ENCODE measurements at regions not wholly inside any gene's neighbourhood (a gene's known extent, or its start where the extent isn't known, plus 50 kb on each side); places are given as distances from the start of the nearest gene placed in this dataset.

- Histone ChIP-seq H2AFZ (ENCODE audit: low read depth, low read length, poor library complexity, severe bottlenecking) (no peak overlapping the region), H3K36me3 (ENCODE audit: control insufficient read depth in 1 of 2, insufficient read depth in 2 of 2, low read length in 2 of 2) (no peaks in the 10 kb centered on the region), H3K9me2 (ENCODE audit: insufficient read depth) (no peaks in the 10 kb centered on the region), H3K79me2 (ENCODE audit: insufficient read depth, low read length) (no peaks in the 10 kb centered on the region), H3K27ac (ENCODE audit: low read depth, low read length) (no peak overlapping the region), H3K9me3 (ENCODE audit: control insufficient read depth in 1 of 2, insufficient read depth in 1 of 2, low read depth in 1 of 2, low read length in 2 of 2) (peaks cover 0 to 20% of the 10 kb centered on the region in 2 experiments; a peak in 2 of 4 replicates), H4K20me1 (ENCODE audit: insufficient read depth) (no peaks in the 10 kb centered on the region), H3K4me3 (replicated peaks in 1 of 2; ENCODE audit: low read depth in 1 of 2, low read length in 2 of 2) (no peak overlapping the region), H3K27me3 (ENCODE audit: insufficient read depth, low read length) (no peaks in the 10 kb centered on the region), H3K4me2 (ENCODE audit: low read length) (no peak overlapping the region), H3K9ac (ENCODE audit: low read length) (no peak overlapping the region), H3K4me1 (ENCODE audit: control insufficient read depth in 1 of 2, insufficient read depth in 2 of 2, low read length in 2 of 2) (no peaks in the 10 kb centered on the region)
- BruUV-seq (replicated peaks) = no TSS peak
- CTCF ChIA-PET = no interaction called here
- RAD21 ChIA-PET (ENCODE audit: low non-redundant PET in 1 of 2, low total read pairs in 2 of 2, uncharacterized antibody in 2 of 2, unreplicated experiment in 2 of 2) = no interaction called here
- POLR2A ChIA-PET = no interaction called here
- no peak for DNase-seq (ENCODE audit: low read depth, low spot score)
- ATAC-seq = no peak
- no peak for TF ChIP-seq POLR2A (IDR thresholded peaks at IDR 0.05; ENCODE audit: borderline replicate concordance, extremely low read depth, insufficient read depth, insufficient read length)
- TF ChIP-seq EZH2 (IDR thresholded peaks at IDR 0.05) = no peak
- no peak for TF ChIP-seq CEBPB (IDR thresholded peaks at IDR 0.05; ENCODE audit: low read depth)
- no peak for TF ChIP-seq TCF7L2 (IDR thresholded peaks at IDR 0.05; ENCODE audit: borderline replicate concordance, extremely low read depth, insufficient read depth, insufficient read length)
- TF ChIP-seq ZBTB33 (IDR thresholded peaks at IDR 0.05; ENCODE audit: extremely low read depth, insufficient replicate concordance, low read length) = no peak
- intact Hi-C loops (cut with micrococcal nuclease) = no loop called here
These were observed 163.4 kb upstream of the SYN3 start for GRCh38 chr22:33221568-33221967.

- no peak overlapping the region for H2AFZ ChIP-seq (ENCODE audit: low read depth, low read length, poor library complexity, severe bottlenecking)
- intact Hi-C loops (cut with micrococcal nuclease) = no loop called here
- H3K79me2 ChIP-seq (ENCODE audit: insufficient read depth, low read length) = no peaks in the 10 kb centered on the region
- no peaks in the 10 kb centered on the region for H3K36me3 ChIP-seq (ENCODE audit: control insufficient read depth in 1 of 2, insufficient read depth in 2 of 2, low read length in 2 of 2)
- no peak overlapping the region for H3K9ac ChIP-seq (ENCODE audit: low read length)
- H3K4me1 ChIP-seq (ENCODE audit: control insufficient read depth in 1 of 2, insufficient read depth in 2 of 2, low read length in 2 of 2) = no peaks in the 10 kb centered on the region
- DNase-seq (ENCODE audit: low read depth, low spot score) (no peak), ATAC-seq (no peak)
- no peaks in the 10 kb centered on the region for H4K20me1 ChIP-seq (ENCODE audit: insufficient read depth)
- no peaks in the 10 kb centered on the region for H3K27me3 ChIP-seq (ENCODE audit: insufficient read depth, low read length)
- H3K4me2 ChIP-seq (ENCODE audit: low read length) = no peak overlapping the region
- CTCF ChIA-PET = no interaction called here
- RAD21 ChIA-PET (ENCODE audit: low non-redundant PET in 1 of 2, low total read pairs in 2 of 2, uncharacterized antibody in 2 of 2, unreplicated experiment in 2 of 2) = no interaction called here
- H3K9me3 ChIP-seq (ENCODE audit: control insufficient read depth in 1 of 2, insufficient read depth in 1 of 2, low read depth in 1 of 2, low read length in 2 of 2) = peaks cover 0 to 13% of the 10 kb centered on the region in 2 experiments; a peak in 1 of 4 replicates
- no peak overlapping the region for H3K4me3 ChIP-seq (replicated peaks in 1 of 2; ENCODE audit: low read depth in 1 of 2, low read length in 2 of 2)
- no peak overlapping the region for H3K27ac ChIP-seq (ENCODE audit: low read depth, low read length)
- BruUV-seq (replicated peaks) = no TSS peak
- POLR2A ChIA-PET = no interaction called here
- H3K9me2 ChIP-seq (ENCODE audit: insufficient read depth) = no peaks in the 10 kb centered on the region
- no peak for TF ChIP-seq SP1 (IDR thresholded peaks at IDR 0.05; ENCODE audit: low read depth)
- no peak for TF ChIP-seq EZH2phosphoT487 (IDR thresholded peaks at IDR 0.05; ENCODE audit: borderline replicate concordance)
- no peak for TF ChIP-seq FOSL1 (IDR thresholded peaks at IDR 0.05; ENCODE audit: low read depth)
- TF ChIP-seq TCF7L2 (IDR thresholded peaks at IDR 0.05; ENCODE audit: borderline replicate concordance, extremely low read depth, insufficient read depth, insufficient read length) = no peak
- TF ChIP-seq, protein P1, sequence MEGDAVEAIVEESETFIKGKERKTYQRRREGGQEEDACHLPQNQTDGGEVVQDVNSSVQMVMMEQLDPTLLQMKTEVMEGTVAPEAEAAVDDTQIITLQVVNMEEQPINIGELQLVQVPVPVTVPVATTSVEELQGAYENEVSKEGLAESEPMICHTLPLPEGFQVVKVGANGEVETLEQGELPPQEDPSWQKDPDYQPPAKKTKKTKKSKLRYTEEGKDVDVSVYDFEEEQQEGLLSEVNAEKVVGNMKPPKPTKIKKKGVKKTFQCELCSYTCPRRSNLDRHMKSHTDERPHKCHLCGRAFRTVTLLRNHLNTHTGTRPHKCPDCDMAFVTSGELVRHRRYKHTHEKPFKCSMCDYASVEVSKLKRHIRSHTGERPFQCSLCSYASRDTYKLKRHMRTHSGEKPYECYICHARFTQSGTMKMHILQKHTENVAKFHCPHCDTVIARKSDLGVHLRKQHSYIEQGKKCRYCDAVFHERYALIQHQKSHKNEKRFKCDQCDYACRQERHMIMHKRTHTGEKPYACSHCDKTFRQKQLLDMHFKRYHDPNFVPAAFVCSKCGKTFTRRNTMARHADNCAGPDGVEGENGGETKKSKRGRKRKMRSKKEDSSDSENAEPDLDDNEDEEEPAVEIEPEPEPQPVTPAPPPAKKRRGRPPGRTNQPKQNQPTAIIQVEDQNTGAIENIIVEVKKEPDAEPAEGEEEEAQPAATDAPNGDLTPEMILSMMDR (IDR thresholded peaks at IDR 0.05 in 2 of 3, conservative IDR thresholded peaks at IDR 0.05 in 1 of 3; ENCODE audit: borderline replicate concordance in 1 of 3, insufficient read depth in 1 of 3, low read depth in 2 of 3, low read length in 2 of 3) = no peak
- no peak for TF ChIP-seq CEBPB (IDR thresholded peaks at IDR 0.05; ENCODE audit: low read depth)
- no peak for TF ChIP-seq ZBTB33 (IDR thresholded peaks at IDR 0.05; ENCODE audit: extremely low read depth, insufficient replicate concordance, low read length)
- no peak for TF ChIP-seq ZNF274 (IDR thresholded peaks at IDR 0.05; ENCODE audit: low read depth, low read length)
- TF ChIP-seq YY1 (IDR thresholded peaks at IDR 0.05; ENCODE audit: extremely low read depth, insufficient replicate concordance, low read depth, low read length) = no peak
- no peak for TF ChIP-seq ATF3 (IDR thresholded peaks at IDR 0.05)
These were observed 162.4 kb upstream of the SYN3 start for GRCh38 chr22:33220476-33221080.
